Loucy (cell line): ENCODE measurements at regions not wholly inside any gene's neighbourhood (a gene's known extent, or its start where the extent isn't known, plus 50 kb on each side); places are given as distances from the start of the nearest gene placed in this dataset.
A peak's percentile ranks its signal among the peaks of the same experiment; 100 is the strongest.

Experiments
- H2AFZ ChIP-seq: fragments of 200-600 bp; sonication (generic); 2 replicates; pipeline ENCODE4 v1.6.0; 2016; ENCODE audit warnings: antibody characterized with exemption, mild to moderate bottlenecking, low read length, moderate library complexity
- H3F3A ChIP-seq: fragments of 200-600 bp; 2 replicates; pipeline ENCODE4 v1.6.0; 2016; ENCODE audit warnings: antibody characterized with exemption, low read depth, mild to moderate bottlenecking
- H3K27me3 ChIP-seq: fragments of 200-600 bp; sonication (generic); 2 replicates; pipeline ENCODE4 v1.6.1; 2014; ENCODE audit warnings: low read length, mild to moderate bottlenecking; ENCODE audit not compliant: insufficient read depth, poor library complexity, severe bottlenecking
- H3K36me3 ChIP-seq: fragments of 200-600 bp; sonication (generic); 2 replicates; pipeline ENCODE4 v1.6.1; 2016; ENCODE audit warnings: low read length; ENCODE audit not compliant: insufficient read depth
- H3K4me1 ChIP-seq: fragments of 200-600 bp; sonication (generic); 2 replicates; pipeline ENCODE4 v1.5.1; 2014; ENCODE audit warnings: low read length, mild to moderate bottlenecking; ENCODE audit not compliant: insufficient read depth, poor library complexity, severe bottlenecking
- H3K4me2 ChIP-seq: fragments of 200-600 bp; sonication (generic); 2 replicates; pipeline ENCODE4 v1.6.0; 2014; ENCODE audit warnings: antibody characterized with exemption, low read length, low read depth, mild to moderate bottlenecking; ENCODE audit not compliant: poor library complexity, severe bottlenecking
- H3K4me3 ChIP-seq: fragments of 200-600 bp; sonication (generic); 2 replicates; pipeline ENCODE4 v1.5.1; 2014; ENCODE audit warnings: low read length, mild to moderate bottlenecking, mixed read lengths; ENCODE audit not compliant: poor library complexity, severe bottlenecking
- H3K79me2 ChIP-seq: fragments of 200-600 bp; sonication (generic); 2 replicates; pipeline ENCODE4 v1.6.1; 2014; ENCODE audit warnings: low read length; ENCODE audit not compliant: insufficient read depth
- H3K9ac ChIP-seq: fragments of 200-600 bp; sonication (generic); 2 replicates; pipeline ENCODE4 v1.6.0; 2014; ENCODE audit warnings: mild to moderate bottlenecking, low read depth, low read length, moderate library complexity; ENCODE audit not compliant: poor library complexity, severe bottlenecking
- H3K9me2 ChIP-seq: fragments of 200-600 bp; sonication (generic); replicated peaks from 2 replicates; pipeline ENCODE4 v1.6.1; 2016; ENCODE audit warnings: low read depth, low read length, mixed read lengths
- H3K9me3 ChIP-seq: fragments of 200-600 bp; sonication (generic); 2 replicates; pipeline ENCODE4 v1.6.1; 2014; ENCODE audit warnings: mild to moderate bottlenecking, antibody characterized with exemption, low read length, low read depth; ENCODE audit not compliant: insufficient read depth
- H4K20me1 ChIP-seq: fragments of 200-600 bp; sonication (generic); 2 replicates; pipeline ENCODE4 v1.6.0; 2014; ENCODE audit warnings: antibody characterized with exemption, low read length, mild to moderate bottlenecking; ENCODE audit not compliant: insufficient read depth, poor library complexity, severe bottlenecking
- EZH2phosphoT487 ChIP-seq: fragments of 200-600 bp; IDR thresholded peaks from 2 replicates; pipeline ENCODE4 v1.6.1; 2018; ENCODE audit warnings: antibody characterized with exemption, mild to moderate bottlenecking, moderate library complexity, borderline replicate concordance
- TF ChIP-seq, protein P1 (sequence below): fragments of 200-600 bp; sonication (generic); conservative IDR thresholded peaks from 2 replicates; pipeline ENCODE4 v1.5.1; 2014; ENCODE audit warnings: mild to moderate bottlenecking, antibody characterized with exemption, low read length

DNA sequence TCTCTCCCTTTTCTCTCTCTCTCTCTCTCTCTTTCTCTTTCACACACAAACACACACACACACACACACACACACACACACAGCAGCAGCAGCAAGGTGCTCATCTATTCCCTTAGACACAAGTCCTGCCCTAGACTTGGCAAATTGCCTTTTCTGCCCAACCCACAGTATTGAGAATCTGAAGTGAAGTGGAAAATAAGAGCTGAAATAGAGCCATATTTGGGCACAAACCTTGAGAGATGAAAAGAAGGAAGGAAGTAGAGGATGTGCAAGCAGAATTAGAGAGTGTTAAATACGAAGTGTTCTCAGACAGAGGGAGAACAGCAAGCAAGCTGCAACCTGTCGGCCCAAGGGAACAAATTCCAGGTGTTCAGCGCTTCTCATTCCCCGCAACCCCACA is 557.5 kb upstream of the NOX3 start:
- H3K79me2 ChIP-seq: no peaks in the 10 kb centered on the region
- TF ChIP-seq, protein P1, sequence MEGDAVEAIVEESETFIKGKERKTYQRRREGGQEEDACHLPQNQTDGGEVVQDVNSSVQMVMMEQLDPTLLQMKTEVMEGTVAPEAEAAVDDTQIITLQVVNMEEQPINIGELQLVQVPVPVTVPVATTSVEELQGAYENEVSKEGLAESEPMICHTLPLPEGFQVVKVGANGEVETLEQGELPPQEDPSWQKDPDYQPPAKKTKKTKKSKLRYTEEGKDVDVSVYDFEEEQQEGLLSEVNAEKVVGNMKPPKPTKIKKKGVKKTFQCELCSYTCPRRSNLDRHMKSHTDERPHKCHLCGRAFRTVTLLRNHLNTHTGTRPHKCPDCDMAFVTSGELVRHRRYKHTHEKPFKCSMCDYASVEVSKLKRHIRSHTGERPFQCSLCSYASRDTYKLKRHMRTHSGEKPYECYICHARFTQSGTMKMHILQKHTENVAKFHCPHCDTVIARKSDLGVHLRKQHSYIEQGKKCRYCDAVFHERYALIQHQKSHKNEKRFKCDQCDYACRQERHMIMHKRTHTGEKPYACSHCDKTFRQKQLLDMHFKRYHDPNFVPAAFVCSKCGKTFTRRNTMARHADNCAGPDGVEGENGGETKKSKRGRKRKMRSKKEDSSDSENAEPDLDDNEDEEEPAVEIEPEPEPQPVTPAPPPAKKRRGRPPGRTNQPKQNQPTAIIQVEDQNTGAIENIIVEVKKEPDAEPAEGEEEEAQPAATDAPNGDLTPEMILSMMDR: no peak
- no peak for TF ChIP-seq EZH2phosphoT487
- H3K9me3 ChIP-seq: no peaks in the 10 kb centered on the region

DNA sequence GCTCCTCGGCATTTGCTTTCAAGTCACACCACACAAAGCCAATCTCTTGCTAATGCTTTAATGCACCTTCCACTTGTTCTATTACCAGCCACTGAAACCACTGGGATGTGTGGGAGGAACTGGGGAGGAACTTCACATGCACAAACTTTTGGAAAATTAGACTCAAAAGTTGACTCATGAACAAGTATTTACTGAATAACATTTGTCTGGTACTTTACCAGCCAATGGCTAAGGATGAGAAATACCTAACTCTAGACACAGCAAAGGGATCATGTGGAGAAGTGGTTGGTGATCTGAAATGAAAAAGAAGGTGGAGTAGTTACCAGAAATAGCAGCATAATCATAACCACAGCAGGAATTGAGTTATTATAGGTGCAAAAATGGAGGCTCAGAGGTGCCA is 554.0 kb upstream of the NOX3 start:
- no peak overlapping the region for H3K9ac ChIP-seq
- no peak overlapping the region for H2AFZ ChIP-seq
- no peaks in the 10 kb centered on the region for H3K9me3 ChIP-seq
- no peaks in the 10 kb centered on the region for H3K9me2 ChIP-seq
- no peak for TF ChIP-seq EZH2phosphoT487
- TF ChIP-seq, protein P1: no peak
- H3K79me2 ChIP-seq: no peaks in the 10 kb centered on the region
- peaks cover 14% of the 10 kb centered on the region for H3K4me1 ChIP-seq
- H3K4me2 ChIP-seq: no peak overlapping the region
- H3K36me3 ChIP-seq: no peaks in the 10 kb centered on the region
- H3F3A ChIP-seq: no peaks in the 10 kb centered on the region
- no peaks in the 10 kb centered on the region for H4K20me1 ChIP-seq
- H3K4me3 ChIP-seq: no peak overlapping the region
- no peaks in the 10 kb centered on the region for H3K27me3 ChIP-seq

More for the DNA sequence above, 557.5 kb upstream of the NOX3 start:
- Histone ChIP-seq H3F3A (no peaks in the 10 kb centered on the region), H3K4me3 (peak overlapping the region; percentile 49), H3K27me3 (no peaks in the 10 kb centered on the region), H4K20me1 (no peaks in the 10 kb centered on the region), H3K4me2 (peak overlapping the region; percentile 65), H3K9ac (peak overlapping the region; percentile 72), H3K9me2 (no peaks in the 10 kb centered on the region), H2AFZ (0 out of 2 replicates have a peak overlapping the region, but pooled peaks have one; percentile 3), H3K36me3 (no peaks in the 10 kb centered on the region), H3K4me1 (peaks cover 14% of the 10 kb centered on the region)

DNA sequence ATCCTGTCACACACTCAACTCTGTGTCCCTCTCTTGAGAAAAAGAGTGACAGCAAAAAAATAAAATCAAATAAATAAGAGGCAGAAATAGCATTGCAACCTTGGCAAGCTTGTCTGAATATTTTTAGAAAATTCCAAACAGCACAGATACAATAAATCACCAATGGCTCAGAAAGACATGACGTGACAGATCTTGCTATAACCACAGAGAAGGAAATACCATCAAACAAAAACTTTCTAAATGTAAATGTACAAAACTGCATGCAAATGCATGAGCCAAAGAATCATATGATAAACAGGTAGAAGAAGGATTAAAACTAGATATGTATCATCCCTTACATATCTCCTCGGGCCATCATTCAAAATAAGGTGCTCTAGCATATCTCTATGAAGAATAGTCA is 549.2 kb upstream of the NOX3 start:
- Histone ChIP-seq H2AFZ (no peak overlapping the region), H3K4me1 (no peaks in the 10 kb centered on the region), H3F3A (no peaks in the 10 kb centered on the region), H4K20me1 (no peaks in the 10 kb centered on the region), H3K36me3 (no peaks in the 10 kb centered on the region), H3K4me3 (no peak overlapping the region), H3K9me3 (no peaks in the 10 kb centered on the region), H3K27me3 (no peaks in the 10 kb centered on the region), H3K79me2 (no peaks in the 10 kb centered on the region), H3K4me2 (no peak overlapping the region), H3K9me2 (no peaks in the 10 kb centered on the region), H3K9ac (no peak overlapping the region)
- TF ChIP-seq, protein P1: no peak
- TF ChIP-seq EZH2phosphoT487: no peak
